ENCODE measurements at regions not wholly inside any gene's neighbourhood (a gene's known extent, or its start where the extent isn't known, plus 50 kb on each side); places are given as distances from the start of the nearest gene placed in this dataset.

DNA sequence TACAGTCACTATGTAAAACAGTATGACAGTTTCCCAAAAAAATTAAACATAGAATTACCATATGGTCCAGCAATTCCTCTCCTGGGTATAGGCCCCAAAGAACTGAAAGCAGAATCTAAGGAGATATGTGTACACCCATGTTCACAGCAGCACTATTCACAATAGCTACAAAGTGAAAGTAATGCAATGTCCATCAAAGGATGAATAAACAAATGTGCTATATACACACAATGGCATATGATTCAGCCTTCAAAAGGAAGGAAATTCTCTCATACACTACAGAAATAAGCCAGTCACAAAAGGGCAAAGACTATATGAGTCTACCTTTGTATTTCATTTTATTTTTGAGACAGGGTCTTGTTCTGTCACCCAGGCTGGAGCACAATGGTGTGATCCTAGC is 120.4 kb downstream of the TOMM20 start:
- TF ChIP-seq TAF1 (IDR thresholded peaks at IDR 0.05; ENCODE audit: low read depth): no peak
- TF ChIP-seq RAD21 (IDR thresholded peaks at IDR 0.05; ENCODE audit: low read depth): no peak
- TF ChIP-seq EP300 (IDR thresholded peaks at IDR 0.05; ENCODE audit: borderline replicate concordance): no peak
- TF ChIP-seq, protein P1, sequence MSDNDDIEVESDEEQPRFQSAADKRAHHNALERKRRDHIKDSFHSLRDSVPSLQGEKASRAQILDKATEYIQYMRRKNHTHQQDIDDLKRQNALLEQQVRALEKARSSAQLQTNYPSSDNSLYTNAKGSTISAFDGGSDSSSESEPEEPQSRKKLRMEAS (IDR thresholded peaks at IDR 0.05): no peak
